GM23338 (cell line): ENCODE measurements at regions not wholly inside any gene's neighbourhood (a gene's known extent, or its start where the extent isn't known, plus 50 kb on each side); places are given as distances from the start of the nearest gene placed in this dataset.

Experiments used
- EZH2phosphoT487 ChIP-seq: fragments of 200-600 bp; sonication (generic); IDR thresholded peaks from one replicate; pipeline ENCODE4 v1.8.1; 2018; ENCODE audit warnings: antibody characterized with exemption; ENCODE audit not compliant: unreplicated experiment
- POLR2AphosphoS5 ChIP-seq: IDR thresholded peaks from 2 replicates; pipeline ENCODE4 v1.6.1; 2016; ENCODE audit warnings: antibody characterized with exemption, low read depth

DNA sequence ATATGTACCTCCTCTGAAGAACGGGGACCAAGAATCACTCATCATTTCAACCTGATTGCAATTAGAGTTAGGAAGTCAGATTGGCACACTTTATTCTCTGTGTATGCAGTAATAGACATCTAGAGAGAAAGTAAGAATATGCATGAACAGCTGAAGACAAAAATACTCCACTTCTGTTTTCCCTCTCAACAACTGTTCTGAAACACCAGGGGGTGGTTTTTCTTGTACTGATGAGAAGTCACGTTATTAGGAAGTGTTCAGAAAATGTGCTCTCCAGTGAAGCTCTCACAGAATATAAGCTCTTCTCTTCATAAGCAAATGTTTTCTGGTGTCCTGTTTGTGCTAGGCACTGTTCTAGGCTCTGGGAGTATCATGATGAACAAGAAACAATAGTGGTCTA lies 531.7 kb upstream of the C9orf72 start:
- TF ChIP-seq EZH2phosphoT487 = no peak
- no peak for TF ChIP-seq POLR2AphosphoS5
